ENCODE measurements at regions not wholly inside any gene's neighbourhood (a gene's known extent, or its start where the extent isn't known, plus 50 kb on each side); places are given as distances from the start of the nearest gene placed in this dataset.

DNA sequence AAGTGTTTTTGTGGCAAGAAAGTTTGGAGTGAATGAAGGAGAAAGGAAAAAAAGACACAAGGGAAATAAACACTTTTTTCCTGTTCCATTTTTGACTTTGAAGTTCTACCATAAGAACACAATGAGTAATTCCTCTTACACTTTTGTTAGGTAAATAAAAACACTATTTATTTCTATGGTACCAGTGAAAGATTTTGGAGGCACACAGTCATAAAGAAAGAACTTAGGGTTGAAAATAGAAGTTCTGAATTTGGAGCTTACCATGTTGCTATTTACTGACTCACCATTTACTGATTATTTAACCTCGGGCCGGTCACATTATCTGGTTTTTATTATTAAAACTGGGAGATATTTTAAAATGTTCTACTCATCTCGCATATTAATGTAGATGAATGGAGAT, 367.8 kb downstream of the TLE1 start:
- TF ChIP-seq KDM1A (IDR thresholded peaks at IDR 0.05) (no peak), ZNF324 (CRISPR knock-in tag; IDR thresholded peaks at IDR 0.05) (no peak), SMARCC2 (IDR thresholded peaks at IDR 0.05; ENCODE audit: low read depth) (no peak), EZH2 (IDR thresholded peaks at IDR 0.05; ENCODE audit: borderline replicate concordance, low read depth, low read length) (no peak), NBN (IDR thresholded peaks at IDR 0.05; ENCODE audit: low read depth) (no peak), ZNF12 (CRISPR knock-in tag; IDR thresholded peaks at IDR 0.05) (no peak), CBX2 (IDR thresholded peaks at IDR 0.05; ENCODE audit: insufficient read depth, low read length, poor library complexity, severe bottlenecking) (no peak), HLTF (IDR thresholded peaks at IDR 0.05) (no peak)
- TF ChIP-seq, protein P1, sequence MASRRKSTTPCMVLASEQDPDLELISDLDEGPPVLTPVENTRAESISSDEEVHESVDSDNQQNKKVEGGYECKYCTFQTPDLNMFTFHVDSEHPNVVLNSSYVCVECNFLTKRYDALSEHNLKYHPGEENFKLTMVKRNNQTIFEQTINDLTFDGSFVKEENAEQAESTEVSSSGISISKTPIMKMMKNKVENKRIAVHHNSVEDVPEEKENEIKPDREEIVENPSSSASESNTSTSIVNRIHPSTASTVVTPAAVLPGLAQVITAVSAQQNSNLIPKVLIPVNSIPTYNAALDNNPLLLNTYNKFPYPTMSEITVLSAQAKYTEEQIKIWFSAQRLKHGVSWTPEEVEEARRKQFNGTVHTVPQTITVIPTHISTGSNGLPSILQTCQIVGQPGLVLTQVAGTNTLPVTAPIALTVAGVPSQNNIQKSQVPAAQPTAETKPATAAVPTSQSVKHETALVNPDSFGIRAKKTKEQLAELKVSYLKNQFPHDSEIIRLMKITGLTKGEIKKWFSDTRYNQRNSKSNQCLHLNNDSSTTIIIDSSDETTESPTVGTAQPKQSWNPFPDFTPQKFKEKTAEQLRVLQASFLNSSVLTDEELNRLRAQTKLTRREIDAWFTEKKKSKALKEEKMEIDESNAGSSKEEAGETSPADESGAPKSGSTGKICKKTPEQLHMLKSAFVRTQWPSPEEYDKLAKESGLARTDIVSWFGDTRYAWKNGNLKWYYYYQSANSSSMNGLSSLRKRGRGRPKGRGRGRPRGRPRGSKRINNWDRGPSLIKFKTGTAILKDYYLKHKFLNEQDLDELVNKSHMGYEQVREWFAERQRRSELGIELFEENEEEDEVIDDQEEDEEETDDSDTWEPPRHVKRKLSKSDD (conservative IDR thresholded peaks at IDR 0.05; ENCODE audit: low read length), result no peak
- TF ChIP-seq, protein P2, sequence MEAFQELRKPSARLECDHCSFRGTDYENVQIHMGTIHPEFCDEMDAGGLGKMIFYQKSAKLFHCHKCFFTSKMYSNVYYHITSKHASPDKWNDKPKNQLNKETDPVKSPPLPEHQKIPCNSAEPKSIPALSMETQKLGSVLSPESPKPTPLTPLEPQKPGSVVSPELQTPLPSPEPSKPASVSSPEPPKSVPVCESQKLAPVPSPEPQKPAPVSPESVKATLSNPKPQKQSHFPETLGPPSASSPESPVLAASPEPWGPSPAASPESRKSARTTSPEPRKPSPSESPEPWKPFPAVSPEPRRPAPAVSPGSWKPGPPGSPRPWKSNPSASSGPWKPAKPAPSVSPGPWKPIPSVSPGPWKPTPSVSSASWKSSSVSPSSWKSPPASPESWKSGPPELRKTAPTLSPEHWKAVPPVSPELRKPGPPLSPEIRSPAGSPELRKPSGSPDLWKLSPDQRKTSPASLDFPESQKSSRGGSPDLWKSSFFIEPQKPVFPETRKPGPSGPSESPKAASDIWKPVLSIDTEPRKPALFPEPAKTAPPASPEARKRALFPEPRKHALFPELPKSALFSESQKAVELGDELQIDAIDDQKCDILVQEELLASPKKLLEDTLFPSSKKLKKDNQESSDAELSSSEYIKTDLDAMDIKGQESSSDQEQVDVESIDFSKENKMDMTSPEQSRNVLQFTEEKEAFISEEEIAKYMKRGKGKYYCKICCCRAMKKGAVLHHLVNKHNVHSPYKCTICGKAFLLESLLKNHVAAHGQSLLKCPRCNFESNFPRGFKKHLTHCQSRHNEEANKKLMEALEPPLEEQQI (IDR thresholded peaks at IDR 0.05), result no peak
- TF ChIP-seq, protein P3, sequence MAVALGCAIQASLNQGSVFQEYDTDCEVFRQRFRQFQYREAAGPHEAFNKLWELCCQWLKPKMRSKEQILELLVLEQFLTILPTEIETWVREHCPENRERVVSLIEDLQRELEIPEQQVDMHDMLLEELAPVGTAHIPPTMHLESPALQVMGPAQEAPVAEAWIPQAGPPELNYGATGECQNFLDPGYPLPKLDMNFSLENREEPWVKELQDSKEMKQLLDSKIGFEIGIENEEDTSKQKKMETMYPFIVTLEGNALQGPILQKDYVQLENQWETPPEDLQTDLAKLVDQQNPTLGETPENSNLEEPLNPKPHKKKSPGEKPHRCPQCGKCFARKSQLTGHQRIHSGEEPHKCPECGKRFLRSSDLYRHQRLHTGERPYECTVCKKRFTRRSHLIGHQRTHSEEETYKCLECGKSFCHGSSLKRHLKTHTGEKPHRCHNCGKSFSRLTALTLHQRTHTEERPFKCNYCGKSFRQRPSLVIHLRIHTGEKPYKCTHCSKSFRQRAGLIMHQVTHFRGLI (CRISPR knock-in tag; IDR thresholded peaks at IDR 0.05), result no peak
- TF ChIP-seq, protein P4, sequence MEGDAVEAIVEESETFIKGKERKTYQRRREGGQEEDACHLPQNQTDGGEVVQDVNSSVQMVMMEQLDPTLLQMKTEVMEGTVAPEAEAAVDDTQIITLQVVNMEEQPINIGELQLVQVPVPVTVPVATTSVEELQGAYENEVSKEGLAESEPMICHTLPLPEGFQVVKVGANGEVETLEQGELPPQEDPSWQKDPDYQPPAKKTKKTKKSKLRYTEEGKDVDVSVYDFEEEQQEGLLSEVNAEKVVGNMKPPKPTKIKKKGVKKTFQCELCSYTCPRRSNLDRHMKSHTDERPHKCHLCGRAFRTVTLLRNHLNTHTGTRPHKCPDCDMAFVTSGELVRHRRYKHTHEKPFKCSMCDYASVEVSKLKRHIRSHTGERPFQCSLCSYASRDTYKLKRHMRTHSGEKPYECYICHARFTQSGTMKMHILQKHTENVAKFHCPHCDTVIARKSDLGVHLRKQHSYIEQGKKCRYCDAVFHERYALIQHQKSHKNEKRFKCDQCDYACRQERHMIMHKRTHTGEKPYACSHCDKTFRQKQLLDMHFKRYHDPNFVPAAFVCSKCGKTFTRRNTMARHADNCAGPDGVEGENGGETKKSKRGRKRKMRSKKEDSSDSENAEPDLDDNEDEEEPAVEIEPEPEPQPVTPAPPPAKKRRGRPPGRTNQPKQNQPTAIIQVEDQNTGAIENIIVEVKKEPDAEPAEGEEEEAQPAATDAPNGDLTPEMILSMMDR (IDR thresholded peaks at IDR 0.05 in 2 of 3, conservative IDR thresholded peaks at IDR 0.05 in 1 of 3; ENCODE audit: insufficient read depth in 2 of 3, low read depth in 1 of 3, low read length in 3 of 3), result no peak
- TF ChIP-seq, protein P5, sequence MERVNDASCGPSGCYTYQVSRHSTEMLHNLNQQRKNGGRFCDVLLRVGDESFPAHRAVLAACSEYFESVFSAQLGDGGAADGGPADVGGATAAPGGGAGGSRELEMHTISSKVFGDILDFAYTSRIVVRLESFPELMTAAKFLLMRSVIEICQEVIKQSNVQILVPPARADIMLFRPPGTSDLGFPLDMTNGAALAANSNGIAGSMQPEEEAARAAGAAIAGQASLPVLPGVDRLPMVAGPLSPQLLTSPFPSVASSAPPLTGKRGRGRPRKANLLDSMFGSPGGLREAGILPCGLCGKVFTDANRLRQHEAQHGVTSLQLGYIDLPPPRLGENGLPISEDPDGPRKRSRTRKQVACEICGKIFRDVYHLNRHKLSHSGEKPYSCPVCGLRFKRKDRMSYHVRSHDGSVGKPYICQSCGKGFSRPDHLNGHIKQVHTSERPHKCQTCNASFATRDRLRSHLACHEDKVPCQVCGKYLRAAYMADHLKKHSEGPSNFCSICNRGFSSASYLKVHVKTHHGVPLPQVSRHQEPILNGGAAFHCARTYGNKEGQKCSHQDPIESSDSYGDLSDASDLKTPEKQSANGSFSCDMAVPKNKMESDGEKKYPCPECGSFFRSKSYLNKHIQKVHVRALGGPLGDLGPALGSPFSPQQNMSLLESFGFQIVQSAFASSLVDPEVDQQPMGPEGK (CRISPR knock-in tag; IDR thresholded peaks at IDR 0.05; ENCODE audit: borderline replicate concordance), result no peak
